ENCODE measurements at regions not wholly inside any gene's neighbourhood (a gene's known extent, or its start where the extent isn't known, plus 50 kb on each side); places are given as distances from the start of the nearest gene placed in this dataset.

- in situ Hi-C loops (cut with MboI; ENCODE audit: low pct_unique_long_range_greater_than_20kb in 2 of 9, low sequenced_read_pairs in 9 of 9, unreplicated experiment in 9 of 9) = loop anchor here in 1 of 9 experiments (25.0 kb wide), 1 partner anchor 89 kb away; the partner anchor contains the start of gene RAD23B
These were observed 84.4 kb upstream of the RAD23B start for GRCh38 chr9:107198718-107199117.

GRCh38 chr9:107208121-107208520 lies 75.0 kb upstream of the RAD23B start:
- H3K4me1 ChIP-seq (replicated peaks in 1 of 2) = peaks cover 8 to 12% of the 10 kb centered on the region in 2 donors
- 29 to 90% (median 72%) methylated on average over 1 to 3 of the region's 3 CpGs; no CpG with 5 or more reads in 4 of the 10 experiments for WGBS, 10 experiments
- H3K27ac ChIP-seq = no peak overlapping the region
- no peak for ATAC-seq (replicated peaks in 6 of 8)
- no peak overlapping the region for H3K4me3 ChIP-seq
- in situ Hi-C loops (cut with MboI; ENCODE audit: low pct_unique_long_range_greater_than_20kb in 2 of 9, low sequenced_read_pairs in 9 of 9, unreplicated experiment in 9 of 9) = no loop called here

More at GRCh38 chr9:107198718-107199117, 84.4 kb upstream of the RAD23B start:
- WGBS, 10 experiments = 33 to 100% (median 80%) methylated on average over 1 to 3 of the region's 3 CpGs; no CpG with 5 or more reads in 3 of the 10 experiments
- no peak overlapping the region for H3K27ac ChIP-seq
- H3K4me1 ChIP-seq (replicated peaks in 1 of 2) = no peaks in the 10 kb centered on the region
- no peak for ATAC-seq (replicated peaks in 6 of 8)
- no peak overlapping the region for H3K4me3 ChIP-seq

GRCh38 chr9:107210775-107211174 lies 72.3 kb upstream of the RAD23B start:
- in situ Hi-C loops (cut with MboI; ENCODE audit: low pct_unique_long_range_greater_than_20kb in 2 of 9, low sequenced_read_pairs in 9 of 9, unreplicated experiment in 9 of 9) = no loop called here
- ATAC-seq (replicated peaks in 6 of 8) = no peak
- Histone ChIP-seq H3K27ac (no peak overlapping the region), H3K4me1 (replicated peaks in 1 of 2) (peaks cover 8 to 12% of the 10 kb centered on the region in 2 donors), H3K4me3 (no peak overlapping the region)
- WGBS, 10 experiments = 40 to 100% (median 95%) methylated on average over 1 to 5 of the region's 6 CpGs; no CpG with 5 or more reads in 2 of the 10 experiments

GRCh38 chr9:107211284-107211923 lies 71.7 kb upstream of the RAD23B start:
- ATAC-seq (replicated peaks in 6 of 8) = peak in 5 of 8 experiments; percentile 34 to 78 (median 42)
- in situ Hi-C loops (cut with MboI; ENCODE audit: low pct_unique_long_range_greater_than_20kb in 2 of 9, low sequenced_read_pairs in 9 of 9, unreplicated experiment in 9 of 9) = no loop called here
- Histone ChIP-seq H3K27ac (peak overlapping the region in 1 of 2 donors; percentile 6), H3K4me3 (no peak overlapping the region), H3K4me1 (replicated peaks in 1 of 2) (peaks cover 8 to 12% of the 10 kb centered on the region in 2 donors)
- WGBS, 10 experiments = 28 to 97% (median 60%) methylated on average over 1 to 7 of the region's 9 CpGs; no CpG with 5 or more reads in 1 of the 10 experiments

- in situ Hi-C loops (cut with MboI; ENCODE audit: low pct_unique_long_range_greater_than_20kb in 2 of 9, low sequenced_read_pairs in 9 of 9, unreplicated experiment in 9 of 9) = no loop called here
- Histone ChIP-seq H3K4me3 (no peak overlapping the region), H3K27ac (no peak overlapping the region), H3K4me1 (replicated peaks in 1 of 2) (peaks cover 8 to 12% of the 10 kb centered on the region in 2 donors)
- no peak for ATAC-seq (replicated peaks in 6 of 8)
- WGBS, 10 experiments = 92 to 100% (median 97%) methylated on average over 1 to 5 of the region's 5 CpGs; no CpG with 5 or more reads in 2 of the 10 experiments
These were observed 70.5 kb upstream of the RAD23B start for GRCh38 chr9:107212613-107213012.

- in situ Hi-C loops (cut with MboI; ENCODE audit: low pct_unique_long_range_greater_than_20kb in 2 of 9, low sequenced_read_pairs in 9 of 9, unreplicated experiment in 9 of 9) = no loop called here
- ATAC-seq (replicated peaks in 6 of 8) = peak in 4 of 8 experiments; percentile 10 to 84 (median 48)
- H3K4me3 ChIP-seq = no peak overlapping the region
- H3K4me1 ChIP-seq (replicated peaks in 1 of 2) = peaks cover 8 to 12% of the 10 kb centered on the region in 2 donors
- 36 to 100% (median 93%) methylated on average over 2 to 6 of the region's 6 CpGs; no CpG with 5 or more reads in 1 of the 10 experiments for WGBS, 10 experiments
- H3K27ac ChIP-seq = no peak overlapping the region
These were observed 70.0 kb upstream of the RAD23B start for GRCh38 chr9:107213080-107213479.

GRCh38 chr9:107213561-107214028 lies 69.5 kb upstream of the RAD23B start:
- no peak overlapping the region for H3K27ac ChIP-seq
- peak; percentile 26 to 96 (median 86) for ATAC-seq (replicated peaks in 6 of 8)
- peaks cover 8 to 12% of the 10 kb centered on the region in 2 donors for H3K4me1 ChIP-seq (replicated peaks in 1 of 2)
- H3K4me3 ChIP-seq = no peak overlapping the region
- in situ Hi-C loops (cut with MboI; ENCODE audit: low pct_unique_long_range_greater_than_20kb in 2 of 9, low sequenced_read_pairs in 9 of 9, unreplicated experiment in 9 of 9) = no loop called here
- 24 to 94% (median 76%) methylated on average over 1 to 5 of the region's 6 CpGs; no CpG with 5 or more reads in 1 of the 10 experiments for WGBS, 10 experiments

- in situ Hi-C loops (cut with MboI; ENCODE audit: low pct_unique_long_range_greater_than_20kb in 2 of 9, low sequenced_read_pairs in 9 of 9, unreplicated experiment in 9 of 9) = no loop called here
- H3K4me3 ChIP-seq = no peak overlapping the region
- 80 to 100% (median 96%) methylated on average over 1 to 3 of the region's 3 CpGs for WGBS, 10 experiments
- peaks cover 8 to 13% of the 10 kb centered on the region in 2 donors for H3K4me1 ChIP-seq (replicated peaks in 1 of 2)
- ATAC-seq (replicated peaks in 6 of 8) = no peak
- H3K27ac ChIP-seq = no peak overlapping the region
These were observed 68.7 kb upstream of the RAD23B start for GRCh38 chr9:107214381-107214780.

GRCh38 chr9:107214915-107215314 lies 68.2 kb upstream of the RAD23B start:
- ATAC-seq (replicated peaks in 6 of 8) = no peak
- no peak overlapping the region for H3K27ac ChIP-seq
- H3K4me1 ChIP-seq (replicated peaks in 1 of 2) = peaks cover 8 to 18% of the 10 kb centered on the region in 2 donors
- H3K4me3 ChIP-seq = no peak overlapping the region
- WGBS, 10 experiments = 25 to 100% (median 92%) methylated on average over 1 to 2 of the region's 2 CpGs
- in situ Hi-C loops (cut with MboI; ENCODE audit: low pct_unique_long_range_greater_than_20kb in 2 of 9, low sequenced_read_pairs in 9 of 9, unreplicated experiment in 9 of 9) = no loop called here

GRCh38 chr9:107215381-107215780 lies 67.7 kb upstream of the RAD23B start:
- 40 to 100% (median 95%) methylated on average over 1 to 2 of the region's 2 CpGs for WGBS, 10 experiments
- in situ Hi-C loops (cut with MboI; ENCODE audit: low pct_unique_long_range_greater_than_20kb in 2 of 9, low sequenced_read_pairs in 9 of 9, unreplicated experiment in 9 of 9) = no loop called here

GRCh38 chr9:107216329-107216728 lies 66.8 kb upstream of the RAD23B start:
- no peak overlapping the region for H3K27ac ChIP-seq
- 71 to 100% (median 96%) methylated on average over 1 to 4 of the region's 4 CpGs; no CpG with 5 or more reads in 4 of the 10 experiments for WGBS, 10 experiments
- H3K4me3 ChIP-seq = no peak overlapping the region
- in situ Hi-C loops (cut with MboI; ENCODE audit: low pct_unique_long_range_greater_than_20kb in 2 of 9, low sequenced_read_pairs in 9 of 9, unreplicated experiment in 9 of 9) = no loop called here
- peak in 4 of 8 experiments; percentile 40 to 54 (median 48) for ATAC-seq (replicated peaks in 6 of 8)
- H3K4me1 ChIP-seq (replicated peaks in 1 of 2) = peaks cover 10 to 16% of the 10 kb centered on the region in 2 donors

More at GRCh38 chr9:107215381-107215780, 67.7 kb upstream of the RAD23B start:
- ATAC-seq (replicated peaks in 6 of 8) = no peak
- H3K4me1 ChIP-seq (replicated peaks in 1 of 2) = peaks cover 10 to 20% of the 10 kb centered on the region in 2 donors
- no peak overlapping the region for H3K27ac ChIP-seq
- H3K4me3 ChIP-seq = no peak overlapping the region

- WGBS, 10 experiments = 43 to 100% (median 81%) methylated on average over 2 to 6 of the region's 6 CpGs
- ATAC-seq (replicated peaks in 6 of 8) = no peak
- in situ Hi-C loops (cut with MboI; ENCODE audit: low pct_unique_long_range_greater_than_20kb in 2 of 9, low sequenced_read_pairs in 9 of 9, unreplicated experiment in 9 of 9) = no loop called here
- H3K4me3 ChIP-seq = no peak overlapping the region
- peaks cover 8 to 11% of the 10 kb centered on the region in 2 donors for H3K4me1 ChIP-seq (replicated peaks in 1 of 2)
- no peak overlapping the region for H3K27ac ChIP-seq
These were observed 64.1 kb upstream of the RAD23B start for GRCh38 chr9:107218829-107219485.

- 40 to 100% (median 88%) methylated on average over 1 to 3 of the region's 4 CpGs; no CpG with 5 or more reads in 2 of the 10 experiments for WGBS, 10 experiments
- no peak overlapping the region for H3K4me3 ChIP-seq
- ATAC-seq (replicated peaks in 6 of 8) = peak in 2 of 8 experiments; percentile 59 to 78
- in situ Hi-C loops (cut with MboI; ENCODE audit: low pct_unique_long_range_greater_than_20kb in 2 of 9, low sequenced_read_pairs in 9 of 9, unreplicated experiment in 9 of 9) = no loop called here
- H3K4me1 ChIP-seq (replicated peaks in 1 of 2) = peaks cover 8 to 11% of the 10 kb centered on the region in 2 donors
- H3K27ac ChIP-seq = no peak overlapping the region
These were observed 63.5 kb upstream of the RAD23B start for GRCh38 chr9:107219486-107220077.
